ENCODE measurements at regions not wholly inside any gene's neighbourhood (a gene's known extent, or its start where the extent isn't known, plus 50 kb on each side); places are given as distances from the start of the nearest gene placed in this dataset.
"Not testable (repeated sequence)": the region's sequence is repeated elsewhere in the genome, so short reads cannot be mapped to it uniquely, and the experiment has no call there.

GRCh38 chr5:13045897-13046551, 898.5 kb downstream of the DNAH5 start:
- DNase-seq (ENCODE audit: low spot score) = no peak

GRCh38 chr5:13034061-13034460, 910.4 kb downstream of the DNAH5 start:
- no peak for DNase-seq (ENCODE audit: low spot score)

GRCh38 chr5:13029211-13029610, 915.3 kb downstream of the DNAH5 start:
- no peak for DNase-seq (ENCODE audit: low spot score)

GRCh38 chr5:13027874-13028273, 916.6 kb downstream of the DNAH5 start:
- no peak for DNase-seq (ENCODE audit: low spot score)

GRCh38 chr5:13019729-13020128, 924.8 kb downstream of the DNAH5 start:
- DNase-seq (ENCODE audit: low spot score) = no peak

GRCh38 chr5:13003457-13003856, 941.0 kb downstream of the DNAH5 start:
- DNase-seq (ENCODE audit: low spot score) = no peak

- DNase-seq (ENCODE audit: low spot score) = no peak
Observed at GRCh38 chr5:12999667-13000066, 944.8 kb downstream of the DNAH5 start.

- no peak for DNase-seq (ENCODE audit: low spot score)
Observed at GRCh38 chr5:12985142-12985541, 959.3 kb downstream of the DNAH5 start.

- DNase-seq (ENCODE audit: low spot score) = no peak
Observed at GRCh38 chr5:12974856-12975255, 969.6 kb downstream of the DNAH5 start.

- no peak for DNase-seq (ENCODE audit: low spot score)
Observed at GRCh38 chr5:12965804-12966203, 978.7 kb downstream of the DNAH5 start.

GRCh38 chr5:12959713-12960112, 984.8 kb downstream of the DNAH5 start:
- DNase-seq (ENCODE audit: low spot score) = no peak

GRCh38 chr5:12952409-12952808, 992.1 kb downstream of the DNAH5 start:
- no peak for DNase-seq (ENCODE audit: low spot score)

- no peak for DNase-seq (ENCODE audit: low spot score)
Observed at GRCh38 chr5:12951846-12952245, 992.6 kb downstream of the DNAH5 start.

GRCh38 chr5:12947379-12947778, 997.1 kb downstream of the DNAH5 start:
- DNase-seq (ENCODE audit: low spot score) = no peak

- not testable (repeated sequence) for DNase-seq (ENCODE audit: low spot score)
Observed at GRCh38 chr5:12945477-12945876, 999.0 kb downstream of the DNAH5 start.

- DNase-seq (ENCODE audit: low spot score) = no peak
Observed at GRCh38 chr5:12936221-12936620, 1008.3 kb downstream of the DNAH5 start.

GRCh38 chr5:12934722-12935121, 1009.8 kb downstream of the DNAH5 start:
- DNase-seq (ENCODE audit: low spot score) = peak; percentile 68

- no peak for DNase-seq (ENCODE audit: low spot score)
Observed at GRCh38 chr5:12920527-12920926, 1016.3 kb upstream of the CTNND2 start.

- DNase-seq (ENCODE audit: low spot score) = no peak
Observed at GRCh38 chr5:12911156-12911555, 1006.9 kb upstream of the CTNND2 start.

GRCh38 chr5:12910641-12911040, 1006.4 kb upstream of the CTNND2 start:
- DNase-seq (ENCODE audit: low spot score) = no peak

GRCh38 chr5:12902611-12903010, 998.4 kb upstream of the CTNND2 start:
- DNase-seq (ENCODE audit: low spot score) = peak; percentile 14

- DNase-seq (ENCODE audit: low spot score) = peak; percentile 1
Observed at GRCh38 chr5:12901696-12902095, 997.5 kb upstream of the CTNND2 start.

GRCh38 chr5:12896086-12896485, 991.8 kb upstream of the CTNND2 start:
- DNase-seq (ENCODE audit: low spot score) = no peak

GRCh38 chr5:12885018-12885417, 980.8 kb upstream of the CTNND2 start:
- no peak for DNase-seq (ENCODE audit: low spot score)

- DNase-seq (ENCODE audit: low spot score) = no peak
Observed at GRCh38 chr5:12883395-12883794, 979.1 kb upstream of the CTNND2 start.
